ENCODE measurements at regions not wholly inside any gene's neighbourhood (a gene's known extent, or its start where the extent isn't known, plus 50 kb on each side); places are given as distances from the start of the nearest gene placed in this dataset.

GRCh38 chr15:77859491-77860060 is 217.9 kb downstream of the TBC1D2B start:
- Histone ChIP-seq H4K91ac (replicated peaks; ENCODE audit: insufficient read length, low read length) (no peak overlapping the region), H2BK5ac (ENCODE audit: low read depth, low read length) (no peak overlapping the region), H2BK20ac (ENCODE audit: low read length) (no peak overlapping the region), H3K4me3 (ENCODE audit: extremely low read depth in 1 of 4, insufficient read depth in 2 of 4, low read depth in 3 of 4, low read length in 4 of 4) (no peak overlapping the region), H2AFZ (ENCODE audit: low read length) (no peak overlapping the region), H3K79me2 (ENCODE audit: control insufficient read depth in 1 of 2, insufficient read depth in 2 of 2, low read length in 2 of 2) (no peaks in the 10 kb centered on the region), H3K9ac (replicated peaks in 1 of 4; ENCODE audit: extremely low read depth in 1 of 4, low read depth in 3 of 4, low read length in 3 of 4) (no peak overlapping the region), H3K36me3 (ENCODE audit: control insufficient read depth in 2 of 4, insufficient read depth in 4 of 4, low read length in 3 of 4) (no peaks in the 10 kb centered on the region), H3K56ac (replicated peaks; ENCODE audit: insufficient read length, low read depth, low read length) (no peak overlapping the region), H3K18ac (ENCODE audit: extremely low read depth, low read length) (no peak overlapping the region), H4K8ac (ENCODE audit: extremely low read depth, insufficient read depth, low read length) (no peak overlapping the region), H3K4me1 (replicated peaks in 1 of 4; ENCODE audit: control insufficient read depth in 3 of 4, insufficient read depth in 4 of 4, low read length in 3 of 4) (peaks cover 0 to 5% (median 2%) of the 10 kb centered on the region in 4 experiments; a peak in 3 of 7 replicates), H3K23me2 (ENCODE audit: low read depth, low read length) (no peaks in the 10 kb centered on the region), H3K4me2 (ENCODE audit: insufficient read depth in 1 of 2, low read depth in 2 of 2, low read length in 2 of 2) (no peak overlapping the region), H3K14ac (ENCODE audit: insufficient read length) (no peak overlapping the region), H3K9me3 (ENCODE audit: insufficient read depth in 2 of 2, low read depth in 1 of 2, low read length in 1 of 2) (no peaks in the 10 kb centered on the region), H3K27me3 (replicated peaks in 1 of 4; ENCODE audit: control insufficient read depth in 3 of 4, extremely low read depth in 1 of 4, insufficient read depth in 3 of 4, low read length in 3 of 4) (no peaks in the 10 kb centered on the region), H3K79me1 (ENCODE audit: low read depth, low read length) (no peaks in the 10 kb centered on the region), H3K23ac (ENCODE audit: insufficient read length) (no peak overlapping the region), H2BK12ac (ENCODE audit: low read depth, low read length) (no peak overlapping the region), H2BK15ac (ENCODE audit: low read length) (no peak overlapping the region), H4K20me1 (replicated peaks in 1 of 2; ENCODE audit: control insufficient read depth in 1 of 2, insufficient read depth in 2 of 2, low read length in 2 of 2) (no peaks in the 10 kb centered on the region), H3K27ac (ENCODE audit: low read depth, low read length) (no peak overlapping the region), H2AK5ac (ENCODE audit: low read depth, low read length) (no peak overlapping the region), H2BK120ac (replicated peaks; ENCODE audit: low read depth, low read length) (no peak overlapping the region), H3K4ac (replicated peaks; ENCODE audit: insufficient read length, low read depth, low read length) (no peak overlapping the region), H4K5ac (ENCODE audit: insufficient read length, low read depth, low read length) (no peak overlapping the region)
- FAIRE-seq: no peak
- 68% methylated on average over 2 of the region's 2 CpGs; no CpG with 5 or more reads in 1 of the 2 experiments for WGBS, 2 experiments (ENCODE audit: extremely low coverage in 1 of 2, insufficient coverage in 1 of 2, insufficient read length in 1 of 2, insufficient replicate concordance in 2 of 2, low coverage in 1 of 2, low lambda C conversion rate in 2 of 2, missing lambda C conversion rate in 1 of 2)
- ChIA-PET POLR2A (ENCODE audit: partially characterized antibody) (no interaction called here), CTCF (ENCODE audit: partially characterized antibody) (no interaction called here)
- DNase-seq (ENCODE audit: low read depth in 1 of 2, low spot score in 2 of 2): no peak
- no peak for TF ChIP-seq ZNF274 (IDR thresholded peaks at IDR 0.05; ENCODE audit: borderline replicate concordance, extremely low read depth, low read length)
- no peak for TF ChIP-seq TAF1 (IDR thresholded peaks at IDR 0.05; ENCODE audit: low read depth, low read length)
- TF ChIP-seq ATF3 (IDR thresholded peaks at IDR 0.05; ENCODE audit: insufficient read depth, low read depth, low read length): no peak
- no peak for TF ChIP-seq JUN (IDR thresholded peaks at IDR 0.05; ENCODE audit: low read depth, low read length)
- TF ChIP-seq POLR2AphosphoS5 (IDR thresholded peaks at IDR 0.05; ENCODE audit: low read depth, low read length): no peak
- no peak for TF ChIP-seq CHD1 (IDR thresholded peaks at IDR 0.05; ENCODE audit: low read depth, low read length)
- TF ChIP-seq TAF7 (optimal IDR thresholded peaks at IDR 0.05; ENCODE audit: borderline replicate concordance, low read depth, low read length): no peak
- no peak for TF ChIP-seq CHD2 (IDR thresholded peaks at IDR 0.05; ENCODE audit: low read length)
- no peak for TF ChIP-seq HDAC2 (IDR thresholded peaks at IDR 0.05; ENCODE audit: borderline replicate concordance in 1 of 2, low read depth in 2 of 2, low read length in 2 of 2)
- no peak for TF ChIP-seq YY1 (IDR thresholded peaks at IDR 0.05; ENCODE audit: low read depth, low read length)
- no peak for TF ChIP-seq SP2 (IDR thresholded peaks at IDR 0.05; ENCODE audit: low read length)

Measured in H1 (cell line).